ENCODE measurements at regions not wholly inside any gene's neighbourhood (a gene's known extent, or its start where the extent isn't known, plus 50 kb on each side); places are given as distances from the start of the nearest gene placed in this dataset.

DNA sequence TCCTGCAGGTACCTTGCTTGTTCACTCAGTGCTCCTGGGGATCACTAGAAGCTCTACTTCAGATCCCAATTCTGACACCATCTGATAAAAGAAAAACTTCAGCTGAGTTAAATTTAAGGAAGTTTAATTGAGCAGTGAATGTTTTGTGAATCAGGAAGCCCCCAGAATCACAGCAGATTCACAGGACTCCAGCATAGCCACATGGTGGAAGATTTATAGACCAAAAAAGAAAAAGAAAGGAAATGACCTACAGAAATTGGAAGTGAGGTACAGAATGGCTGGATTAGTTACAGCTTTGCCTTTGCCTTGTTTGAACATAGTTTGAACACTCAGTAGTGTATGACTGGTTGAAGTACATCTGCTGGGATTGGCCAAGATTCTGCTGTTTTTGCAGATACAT, 182.7 kb upstream of the SCN7A start (continued):
- TF ChIP-seq, protein P1, sequence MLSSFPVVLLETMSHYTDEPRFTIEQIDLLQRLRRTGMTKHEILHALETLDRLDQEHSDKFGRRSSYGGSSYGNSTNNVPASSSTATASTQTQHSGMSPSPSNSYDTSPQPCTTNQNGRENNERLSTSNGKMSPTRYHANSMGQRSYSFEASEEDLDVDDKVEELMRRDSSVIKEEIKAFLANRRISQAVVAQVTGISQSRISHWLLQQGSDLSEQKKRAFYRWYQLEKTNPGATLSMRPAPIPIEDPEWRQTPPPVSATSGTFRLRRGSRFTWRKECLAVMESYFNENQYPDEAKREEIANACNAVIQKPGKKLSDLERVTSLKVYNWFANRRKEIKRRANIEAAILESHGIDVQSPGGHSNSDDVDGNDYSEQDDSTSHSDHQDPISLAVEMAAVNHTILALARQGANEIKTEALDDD (IDR thresholded peaks at IDR 0.05): no peak
- no peak for TF ChIP-seq RBM25 (IDR thresholded peaks at IDR 0.05; ENCODE audit: low read depth, low read length, severe bottlenecking)
- no peak for TF ChIP-seq NCOA1 (IDR thresholded peaks at IDR 0.05; ENCODE audit: low read depth)
- TF ChIP-seq, protein P2, sequence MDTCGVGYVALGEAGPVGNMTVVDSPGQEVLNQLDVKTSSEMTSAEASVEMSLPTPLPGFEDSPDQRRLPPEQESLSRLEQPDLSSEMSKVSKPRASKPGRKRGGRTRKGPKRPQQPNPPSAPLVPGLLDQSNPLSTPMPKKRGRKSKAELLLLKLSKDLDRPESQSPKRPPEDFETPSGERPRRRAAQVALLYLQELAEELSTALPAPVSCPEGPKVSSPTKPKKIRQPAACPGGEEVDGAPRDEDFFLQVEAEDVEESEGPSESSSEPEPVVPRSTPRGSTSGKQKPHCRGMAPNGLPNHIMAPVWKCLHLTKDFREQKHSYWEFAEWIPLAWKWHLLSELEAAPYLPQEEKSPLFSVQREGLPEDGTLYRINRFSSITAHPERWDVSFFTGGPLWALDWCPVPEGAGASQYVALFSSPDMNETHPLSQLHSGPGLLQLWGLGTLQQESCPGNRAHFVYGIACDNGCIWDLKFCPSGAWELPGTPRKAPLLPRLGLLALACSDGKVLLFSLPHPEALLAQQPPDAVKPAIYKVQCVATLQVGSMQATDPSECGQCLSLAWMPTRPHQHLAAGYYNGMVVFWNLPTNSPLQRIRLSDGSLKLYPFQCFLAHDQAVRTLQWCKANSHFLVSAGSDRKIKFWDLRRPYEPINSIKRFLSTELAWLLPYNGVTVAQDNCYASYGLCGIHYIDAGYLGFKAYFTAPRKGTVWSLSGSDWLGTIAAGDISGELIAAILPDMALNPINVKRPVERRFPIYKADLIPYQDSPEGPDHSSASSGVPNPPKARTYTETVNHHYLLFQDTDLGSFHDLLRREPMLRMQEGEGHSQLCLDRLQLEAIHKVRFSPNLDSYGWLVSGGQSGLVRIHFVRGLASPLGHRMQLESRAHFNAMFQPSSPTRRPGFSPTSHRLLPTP (IDR thresholded peaks at IDR 0.05; ENCODE audit: borderline replicate concordance, extremely low read depth, insufficient read length): no peak
- no peak for TF ChIP-seq EP300 (IDR thresholded peaks at IDR 0.05; ENCODE audit: low read length)
- TF ChIP-seq ZSCAN32 (CRISPR knock-in tag; IDR thresholded peaks at IDR 0.05): no peak
- TF ChIP-seq, protein P3, sequence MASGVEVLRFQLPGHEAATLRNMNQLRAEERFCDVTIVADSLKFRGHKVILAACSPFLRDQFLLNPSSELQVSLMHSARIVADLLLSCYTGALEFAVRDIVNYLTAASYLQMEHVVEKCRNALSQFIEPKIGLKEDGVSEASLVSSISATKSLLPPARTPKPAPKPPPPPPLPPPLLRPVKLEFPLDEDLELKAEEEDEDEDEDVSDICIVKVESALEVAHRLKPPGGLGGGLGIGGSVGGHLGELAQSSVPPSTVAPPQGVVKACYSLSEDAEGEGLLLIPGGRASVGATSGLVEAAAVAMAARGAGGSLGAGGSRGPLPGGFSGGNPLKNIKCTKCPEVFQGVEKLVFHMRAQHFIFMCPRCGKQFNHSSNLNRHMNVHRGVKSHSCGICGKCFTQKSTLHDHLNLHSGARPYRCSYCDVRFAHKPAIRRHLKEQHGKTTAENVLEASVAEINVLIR (CRISPR knock-in tag; IDR thresholded peaks at IDR 0.05): no peak
- no peak for TF ChIP-seq ZNF583 (CRISPR knock-in tag; IDR thresholded peaks at IDR 0.05)
- no peak for TF ChIP-seq TCFL5 (CRISPR knock-in tag; conservative IDR thresholded peaks at IDR 0.05)

Data from K562 (cell line).